ENCODE measurements at regions not wholly inside any gene's neighbourhood (a gene's known extent, or its start where the extent isn't known, plus 50 kb on each side); places are given as distances from the start of the nearest gene placed in this dataset.

DNA sequence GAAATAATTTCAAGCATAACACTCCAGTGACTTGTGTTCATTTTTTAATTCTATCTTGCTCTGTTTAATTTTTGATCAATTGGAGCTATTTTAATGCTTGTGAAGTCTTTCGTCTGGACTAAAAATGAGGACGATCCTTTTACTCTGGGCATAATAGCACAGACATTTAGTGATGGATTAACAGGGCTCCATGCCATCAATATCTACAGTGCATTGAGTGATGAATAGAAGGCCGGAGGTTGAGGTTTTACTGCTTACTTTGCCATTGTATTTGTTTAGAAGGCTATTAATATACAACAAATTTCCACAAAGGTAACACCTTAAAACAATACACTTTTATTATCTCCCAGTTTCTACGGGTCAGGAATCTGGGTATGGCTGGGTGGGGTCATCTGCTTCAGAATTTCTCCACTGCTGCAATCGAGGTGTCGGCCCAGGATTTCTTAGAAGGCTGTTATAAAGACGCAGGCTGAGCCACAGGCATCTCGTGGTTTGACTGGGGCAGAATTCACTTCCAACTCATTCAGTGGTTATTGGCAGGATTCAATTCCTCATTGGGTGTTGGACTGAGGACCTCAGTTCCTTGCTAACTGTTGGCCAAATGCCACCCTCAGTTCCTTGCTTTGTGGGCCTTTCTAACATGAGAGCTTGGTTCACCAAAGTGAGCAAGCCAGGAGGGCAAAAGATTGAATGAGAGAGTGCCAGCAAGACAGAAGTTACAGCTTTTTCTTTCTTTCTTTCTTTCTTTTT, 265.4 kb upstream of the VLDLR start:
- Histone ChIP-seq H3K9ac (ENCODE audit: low read depth, low read length) (no peak overlapping the region), H3K4me1 (ENCODE audit: insufficient read depth, low read length) (peaks cover 27% of the 10 kb centered on the region), H3K27ac (ENCODE audit: low read depth, low read length) (no peak overlapping the region), H3K4me3 (ENCODE audit: low read length) (no peak overlapping the region), H3K27me3 (ENCODE audit: insufficient read depth, low read length) (no peaks in the 10 kb centered on the region), H3K9me3 (ENCODE audit: insufficient read depth, low read depth, low read length) (no peaks in the 10 kb centered on the region), H3K36me3 (ENCODE audit: insufficient read depth, low read length) (no peaks in the 10 kb centered on the region)
- WGBS: 96% methylated on average over 7 of the region's 8 CpGs

- Histone ChIP-seq H3K9ac (ENCODE audit: low read depth, low read length) (no peak overlapping the region), H3K27ac (ENCODE audit: low read depth, low read length) (peak overlapping the region; percentile 40; the same call in 1 of the 2 replicates), H3K36me3 (ENCODE audit: insufficient read depth, low read length) (no peaks in the 10 kb centered on the region), H3K4me3 (ENCODE audit: low read length) (no peak overlapping the region), H3K9me3 (ENCODE audit: insufficient read depth, low read depth, low read length) (no peaks in the 10 kb centered on the region), H3K27me3 (ENCODE audit: insufficient read depth, low read length) (no peaks in the 10 kb centered on the region), H3K4me1 (ENCODE audit: insufficient read depth, low read length) (peaks cover 37% of the 10 kb centered on the region)
- 81% methylated on average over 3 of the region's 3 CpGs for WGBS
Measured at GRCh38 chr9:2359891-2360471, 261.6 kb upstream of the VLDLR start.

- no peaks in the 10 kb centered on the region for H3K9me3 ChIP-seq (ENCODE audit: insufficient read depth, low read depth, low read length)
- H3K4me3 ChIP-seq (ENCODE audit: low read length): no peak overlapping the region
- peaks cover 33% of the 10 kb centered on the region for H3K4me1 ChIP-seq (ENCODE audit: insufficient read depth, low read length)
- H3K9ac ChIP-seq (ENCODE audit: low read depth, low read length): no peak overlapping the region
- no peaks in the 10 kb centered on the region for H3K36me3 ChIP-seq (ENCODE audit: insufficient read depth, low read length)
- WGBS: 92% methylated on average over 2 of the region's 2 CpGs
- H3K27me3 ChIP-seq (ENCODE audit: insufficient read depth, low read length): no peaks in the 10 kb centered on the region
- no peak overlapping the region for H3K27ac ChIP-seq (ENCODE audit: low read depth, low read length)
Measured at GRCh38 chr9:2362150-2362549, 259.4 kb upstream of the VLDLR start.

DNA sequence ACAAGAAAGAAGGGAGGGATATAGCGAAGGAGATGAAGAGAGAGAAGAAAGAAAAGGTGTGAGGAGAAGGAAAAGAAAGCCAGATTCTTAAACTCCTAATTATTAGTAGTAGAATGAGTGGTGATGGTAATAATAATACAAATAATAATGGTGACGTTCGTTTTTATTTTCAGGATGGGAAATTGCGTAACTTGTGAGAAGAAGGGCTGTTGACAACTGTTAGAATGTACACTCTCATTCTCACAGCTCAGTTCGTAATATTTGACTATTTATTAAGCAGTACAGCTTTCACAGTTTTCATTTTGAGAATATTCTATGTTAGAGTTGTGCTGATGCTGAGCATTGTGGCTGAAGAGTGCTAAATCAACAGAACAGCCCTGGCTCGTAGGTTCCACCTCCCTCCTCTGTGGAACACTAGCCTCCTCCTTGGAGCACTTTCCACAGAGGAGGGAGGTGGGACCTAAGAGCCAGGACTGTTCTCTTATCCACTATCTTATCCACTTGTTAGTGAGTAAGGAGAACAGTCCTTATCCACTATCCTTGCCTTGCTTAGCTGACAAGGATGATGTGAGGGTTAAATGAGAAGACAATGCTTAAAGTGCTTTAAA, 258.3 kb upstream of the VLDLR start:
- H3K4me1 ChIP-seq (ENCODE audit: insufficient read depth, low read length): peaks cover 33% of the 10 kb centered on the region
- H3K27ac ChIP-seq (ENCODE audit: low read depth, low read length): no peak overlapping the region
- no peaks in the 10 kb centered on the region for H3K9me3 ChIP-seq (ENCODE audit: insufficient read depth, low read depth, low read length)
- no peaks in the 10 kb centered on the region for H3K36me3 ChIP-seq (ENCODE audit: insufficient read depth, low read length)
- H3K4me3 ChIP-seq (ENCODE audit: low read length): no peak overlapping the region
- H3K27me3 ChIP-seq (ENCODE audit: insufficient read depth, low read length): no peaks in the 10 kb centered on the region
- WGBS: 92% methylated on average over 2 of the region's 6 CpGs
- no peak overlapping the region for H3K9ac ChIP-seq (ENCODE audit: low read depth, low read length)

GRCh38 chr9:2363781-2364180, 257.8 kb upstream of the VLDLR start:
- H3K4me3 ChIP-seq (ENCODE audit: low read length): no peak overlapping the region
- no peak overlapping the region for H3K9ac ChIP-seq (ENCODE audit: low read depth, low read length)
- peaks cover 33% of the 10 kb centered on the region for H3K4me1 ChIP-seq (ENCODE audit: insufficient read depth, low read length)
- no peaks in the 10 kb centered on the region for H3K36me3 ChIP-seq (ENCODE audit: insufficient read depth, low read length)
- WGBS: 95% methylated on average over 1 of the region's 1 CpG
- no peaks in the 10 kb centered on the region for H3K27me3 ChIP-seq (ENCODE audit: insufficient read depth, low read length)
- H3K27ac ChIP-seq (ENCODE audit: low read depth, low read length): no peak overlapping the region
- no peaks in the 10 kb centered on the region for H3K9me3 ChIP-seq (ENCODE audit: insufficient read depth, low read depth, low read length)

GRCh38 chr9:2367970-2368369, 253.6 kb upstream of the VLDLR start:
- H3K27me3 ChIP-seq (ENCODE audit: insufficient read depth, low read length): no peaks in the 10 kb centered on the region
- WGBS: 96% methylated on average over 1 of the region's 1 CpG
- no peaks in the 10 kb centered on the region for H3K9me3 ChIP-seq (ENCODE audit: insufficient read depth, low read depth, low read length)
- H3K9ac ChIP-seq (ENCODE audit: low read depth, low read length): no peak overlapping the region
- H3K4me1 ChIP-seq (ENCODE audit: insufficient read depth, low read length): peaks cover 8% of the 10 kb centered on the region
- no peak overlapping the region for H3K4me3 ChIP-seq (ENCODE audit: low read length)
- H3K27ac ChIP-seq (ENCODE audit: low read depth, low read length): no peak overlapping the region
- H3K36me3 ChIP-seq (ENCODE audit: insufficient read depth, low read length): no peaks in the 10 kb centered on the region

DNA sequence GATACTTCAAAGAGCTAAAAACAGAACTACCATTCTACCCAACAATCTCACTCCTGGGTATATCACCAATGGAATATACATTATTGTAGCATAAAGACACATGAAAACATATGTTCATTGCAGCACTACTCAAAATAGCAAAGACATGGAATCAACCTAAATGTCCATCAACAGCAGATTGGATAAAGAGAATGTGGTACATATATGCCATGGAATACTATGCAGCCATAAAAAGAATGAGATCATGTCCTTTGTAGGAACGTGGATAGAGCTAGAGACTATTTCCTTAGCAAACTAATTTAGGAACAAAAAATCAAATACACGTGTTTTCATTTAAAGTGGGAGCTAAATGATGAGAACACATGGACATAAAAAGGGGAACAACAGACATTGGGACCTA, 247.9 kb upstream of the VLDLR start:
- WGBS: 98% methylated on average over 2 of the region's 2 CpGs
- Histone ChIP-seq H3K36me3 (ENCODE audit: insufficient read depth, low read length) (no peaks in the 10 kb centered on the region), H3K9me3 (ENCODE audit: insufficient read depth, low read depth, low read length) (peaks cover 18% of the 10 kb centered on the region)

GRCh38 chr9:2375114-2375513, 246.5 kb upstream of the VLDLR start:
- WGBS: 100% methylated on average over 1 of the region's 2 CpGs
- Histone ChIP-seq H3K36me3 (ENCODE audit: insufficient read depth, low read length) (no peaks in the 10 kb centered on the region), H3K4me3 (ENCODE audit: low read length) (no peak overlapping the region), H3K27ac (ENCODE audit: low read depth, low read length) (no peak overlapping the region), H3K4me1 (ENCODE audit: insufficient read depth, low read length) (no peaks in the 10 kb centered on the region), H3K9me3 (ENCODE audit: insufficient read depth, low read depth, low read length) (peaks cover 18% of the 10 kb centered on the region), H3K9ac (ENCODE audit: low read depth, low read length) (no peak overlapping the region), H3K27me3 (ENCODE audit: insufficient read depth, low read length) (no peaks in the 10 kb centered on the region)

More for the DNA sequence above, 247.9 kb upstream of the VLDLR start:
- Histone ChIP-seq H3K27ac (ENCODE audit: low read depth, low read length) (no peak overlapping the region), H3K4me1 (ENCODE audit: insufficient read depth, low read length) (no peaks in the 10 kb centered on the region), H3K27me3 (ENCODE audit: insufficient read depth, low read length) (no peaks in the 10 kb centered on the region), H3K4me3 (ENCODE audit: low read length) (no peak overlapping the region), H3K9ac (ENCODE audit: low read depth, low read length) (no peak overlapping the region)

GRCh38 chr9:2377117-2377516, 244.5 kb upstream of the VLDLR start:
- no peak overlapping the region for H3K27ac ChIP-seq (ENCODE audit: low read depth, low read length)
- H3K9ac ChIP-seq (ENCODE audit: low read depth, low read length): no peak overlapping the region
- peaks cover 18% of the 10 kb centered on the region for H3K9me3 ChIP-seq (ENCODE audit: insufficient read depth, low read depth, low read length)
- 100% methylated on average over 3 of the region's 3 CpGs for whole genome bisulfite sequencing
- no peaks in the 10 kb centered on the region for H3K4me1 ChIP-seq (ENCODE audit: insufficient read depth, low read length)
- no peaks in the 10 kb centered on the region for H3K27me3 ChIP-seq (ENCODE audit: insufficient read depth, low read length)
- no peak overlapping the region for H3K4me3 ChIP-seq (ENCODE audit: low read length)
- H3K36me3 ChIP-seq (ENCODE audit: insufficient read depth, low read length): no peaks in the 10 kb centered on the region

- Histone ChIP-seq H3K27ac (ENCODE audit: low read depth, low read length) (no peak overlapping the region), H3K36me3 (ENCODE audit: insufficient read depth, low read length) (no peaks in the 10 kb centered on the region), H3K9ac (ENCODE audit: low read depth, low read length) (no peak overlapping the region), H3K4me1 (ENCODE audit: insufficient read depth, low read length) (no peaks in the 10 kb centered on the region), H3K4me3 (ENCODE audit: low read length) (no peak overlapping the region), H3K9me3 (ENCODE audit: insufficient read depth, low read depth, low read length) (peaks cover 18% of the 10 kb centered on the region), H3K27me3 (ENCODE audit: insufficient read depth, low read length) (no peaks in the 10 kb centered on the region)
- WGBS: no CpG with 5 or more reads among the region's 1 CpG
Measured at GRCh38 chr9:2377834-2378233, 243.8 kb upstream of the VLDLR start.

DNA sequence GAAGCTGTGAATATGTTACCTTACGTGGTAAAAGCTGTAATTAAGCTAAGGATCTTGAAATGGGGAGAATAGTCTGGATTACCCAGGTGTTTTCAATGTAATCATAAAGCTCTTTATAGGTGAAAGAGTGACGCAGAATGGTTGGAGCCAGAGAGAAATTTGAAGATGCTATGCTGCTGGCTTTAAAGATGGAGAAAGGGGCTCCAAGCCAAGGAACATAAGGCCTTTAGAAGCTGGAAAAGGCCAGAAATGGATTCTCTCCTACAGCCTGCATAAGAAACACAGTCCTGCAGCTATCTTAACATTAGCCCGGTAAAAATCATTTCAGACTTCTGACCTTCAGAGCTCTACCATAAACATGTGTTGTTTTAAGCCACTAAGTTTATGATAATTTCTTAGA, 243.3 kb upstream of the VLDLR start:
- H3K27ac ChIP-seq (ENCODE audit: low read depth, low read length): no peak overlapping the region
- H3K4me1 ChIP-seq (ENCODE audit: insufficient read depth, low read length): no peaks in the 10 kb centered on the region
- 96% methylated on average over 3 of the region's 3 CpGs for WGBS
- H3K36me3 ChIP-seq (ENCODE audit: insufficient read depth, low read length): no peaks in the 10 kb centered on the region
- H3K9ac ChIP-seq (ENCODE audit: low read depth, low read length): no peak overlapping the region
- peaks cover 18% of the 10 kb centered on the region for H3K9me3 ChIP-seq (ENCODE audit: insufficient read depth, low read depth, low read length)
- H3K4me3 ChIP-seq (ENCODE audit: low read length): no peak overlapping the region
- no peaks in the 10 kb centered on the region for H3K27me3 ChIP-seq (ENCODE audit: insufficient read depth, low read length)

Data from HUES64 (cell line).